ENCODE measurements at regions not wholly inside any gene's neighbourhood (a gene's known extent, or its start where the extent isn't known, plus 50 kb on each side); places are given as distances from the start of the nearest gene placed in this dataset.

- ATAC-seq (replicated peaks) = no peak
- no peak overlapping the region for H3K4me3 Mint-ChIP-seq
- H3K27ac Mint-ChIP-seq = no peak overlapping the region
These were observed 244.1 kb downstream of the BTG1 start for GRCh38 chr12:91901381-91902074.

GRCh38 chr12:91900971-91901370 lies 244.7 kb downstream of the BTG1 start:
- Mint-ChIP-seq H3K36me3 (ENCODE audit: insufficient read depth) (no peaks in the 10 kb centered on the region), H3K4me1 (ENCODE audit: low read depth in 2 of 2) (peaks cover 21 to 38% of the 10 kb centered on the region in 2 donors), H3K9me3 (peaks cover 6 to 14% of the 10 kb centered on the region in 2 donors), H3K27me3 (no peaks in the 10 kb centered on the region), H3K27ac (no peak overlapping the region), H3K4me3 (no peak overlapping the region)
- DNase-seq (no peak), ATAC-seq (replicated peaks) (no peak)

More at GRCh38 chr12:91901381-91902074, 244.1 kb downstream of the BTG1 start:
- Mint-ChIP-seq H3K36me3 (ENCODE audit: insufficient read depth) (no peaks in the 10 kb centered on the region), H3K4me1 (ENCODE audit: low read depth in 2 of 2) (peaks cover 21 to 38% of the 10 kb centered on the region in 2 donors), H3K27me3 (no peaks in the 10 kb centered on the region), H3K9me3 (peaks cover 6 to 14% of the 10 kb centered on the region in 2 donors)
- DNase-seq = no peak

GRCh38 chr12:91899056-91899455 lies 246.6 kb downstream of the BTG1 start:
- DNase-seq (no peak), ATAC-seq (replicated peaks) (no peak)
- Mint-ChIP-seq H3K27ac (no peak overlapping the region), H3K36me3 (ENCODE audit: insufficient read depth) (no peaks in the 10 kb centered on the region), H3K4me3 (no peak overlapping the region), H3K9me3 (peaks cover 6 to 14% of the 10 kb centered on the region in 2 donors), H3K4me1 (ENCODE audit: low read depth in 2 of 2) (peaks cover 10 to 23% of the 10 kb centered on the region in 2 donors), H3K27me3 (no peaks in the 10 kb centered on the region)

DNA sequence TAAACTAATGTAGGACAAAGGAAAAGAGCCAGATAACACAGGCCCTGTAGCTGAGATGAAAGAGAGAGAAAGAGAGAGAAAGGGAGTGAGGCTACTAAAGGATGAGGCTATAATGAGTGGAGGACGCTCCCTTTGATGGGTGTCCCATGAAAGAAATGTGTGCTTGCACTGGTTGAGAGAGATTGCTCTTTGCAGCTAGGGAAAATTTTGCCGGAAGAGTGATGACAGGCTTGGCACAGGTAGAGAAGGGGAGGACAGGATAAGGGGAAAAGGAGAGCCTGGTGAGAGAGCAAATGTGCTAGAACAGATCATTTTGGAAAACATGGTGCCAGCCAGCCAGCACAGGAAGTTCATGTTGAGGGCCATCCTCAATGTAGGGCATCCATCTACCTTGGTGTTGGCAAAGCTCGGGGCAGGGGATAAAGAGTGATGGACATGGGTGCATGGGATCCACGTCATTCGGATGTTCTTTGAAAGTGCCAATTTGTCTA lies 248.6 kb downstream of the BTG1 start:
- Mint-ChIP-seq H3K27ac (no peak overlapping the region), H3K27me3 (no peaks in the 10 kb centered on the region), H3K36me3 (ENCODE audit: insufficient read depth) (no peaks in the 10 kb centered on the region), H3K4me1 (ENCODE audit: low read depth in 2 of 2) (peaks cover 0 to 10% of the 10 kb centered on the region in 2 donors), H3K9me3 (peaks cover 3 to 7% of the 10 kb centered on the region in 2 donors), H3K4me3 (no peak overlapping the region)
- DNase-seq (no peak), ATAC-seq (replicated peaks) (no peak)

DNA sequence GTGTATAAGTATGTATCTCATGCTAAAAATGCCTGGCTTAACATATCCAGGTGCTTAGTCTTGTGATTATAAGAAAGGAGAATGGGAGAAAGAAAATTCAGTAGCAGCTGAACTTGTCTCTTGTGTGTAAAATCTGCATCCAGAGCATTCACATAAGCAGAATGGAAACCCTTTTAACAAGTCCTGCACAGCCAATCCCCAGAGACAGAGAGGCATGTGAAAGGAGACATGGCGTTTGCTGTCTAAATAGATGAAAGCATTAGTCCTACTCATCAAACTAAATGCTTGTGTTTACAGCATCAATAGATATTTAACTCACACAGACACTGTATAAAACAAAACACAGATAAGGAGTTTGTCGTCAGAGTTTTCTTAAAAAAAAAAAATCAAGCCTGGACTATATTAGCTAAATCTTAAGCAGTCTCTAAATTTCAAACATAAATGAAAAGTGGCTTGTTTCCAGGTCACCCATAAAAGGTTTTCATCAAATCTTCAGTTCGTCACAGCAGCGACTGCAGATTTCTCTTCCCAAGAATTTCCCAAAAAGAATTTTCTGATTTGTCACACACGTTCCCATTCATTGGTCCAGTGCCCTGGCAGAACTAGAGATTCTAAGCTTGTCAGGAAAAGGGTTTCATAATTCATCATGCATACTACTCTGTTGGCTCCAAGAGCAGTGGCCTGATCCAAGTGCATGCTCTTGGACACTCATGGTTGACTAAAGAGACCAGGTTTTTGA lies 249.2 kb downstream of the BTG1 start:
- no peak for DNase-seq
- no peak for ATAC-seq (replicated peaks)
- Mint-ChIP-seq H3K4me1 (ENCODE audit: low read depth in 2 of 2) (peaks cover 0 to 5% of the 10 kb centered on the region in 2 donors), H3K36me3 (ENCODE audit: insufficient read depth) (no peaks in the 10 kb centered on the region), H3K27me3 (no peaks in the 10 kb centered on the region), H3K9me3 (peaks cover 0 to 7% of the 10 kb centered on the region in 2 donors), H3K4me3 (no peak overlapping the region), H3K27ac (no peak overlapping the region)

DNA sequence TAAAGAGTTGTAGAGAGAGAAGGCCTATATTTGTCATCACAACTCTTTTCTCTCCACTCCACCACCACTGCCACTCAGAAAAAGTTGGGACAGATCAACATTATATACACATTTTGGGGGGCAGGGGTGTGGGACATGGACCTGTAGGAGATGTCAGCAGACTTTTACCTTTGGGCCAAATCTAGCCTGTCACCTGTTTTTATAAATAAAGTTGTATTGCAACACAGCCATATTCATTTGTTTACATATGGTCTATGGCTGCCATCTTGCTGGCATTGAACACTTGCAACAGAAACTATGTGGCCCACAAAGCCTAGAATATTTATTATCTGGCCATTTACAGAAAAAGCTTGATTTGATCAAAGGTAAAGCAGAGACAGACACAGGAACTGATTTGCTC lies 250.7 kb downstream of the BTG1 start:
- no peak overlapping the region for H3K4me3 Mint-ChIP-seq
- H3K27me3 Mint-ChIP-seq = no peaks in the 10 kb centered on the region
- peaks cover 0 to 7% of the 10 kb centered on the region in 2 donors for H3K9me3 Mint-ChIP-seq
- ATAC-seq (replicated peaks) = no peak
- peaks cover 0 to 5% of the 10 kb centered on the region in 2 donors for H3K4me1 Mint-ChIP-seq (ENCODE audit: low read depth in 2 of 2)
- DNase-seq = no peak
- no peak overlapping the region for H3K27ac Mint-ChIP-seq
- H3K36me3 Mint-ChIP-seq (ENCODE audit: insufficient read depth) = no peaks in the 10 kb centered on the region

- H3K27me3 Mint-ChIP-seq = no peaks in the 10 kb centered on the region
- no peak overlapping the region for H3K4me3 Mint-ChIP-seq
- no peaks in the 10 kb centered on the region for H3K36me3 Mint-ChIP-seq (ENCODE audit: insufficient read depth)
- peaks cover 0 to under 1% of the 10 kb centered on the region in 2 donors for H3K4me1 Mint-ChIP-seq (ENCODE audit: low read depth in 2 of 2)
- ATAC-seq (replicated peaks) (no peak), DNase-seq (no peak)
- peaks cover 0 to 7% of the 10 kb centered on the region in 2 donors for H3K9me3 Mint-ChIP-seq
- no peak overlapping the region for H3K27ac Mint-ChIP-seq
These were observed 252.2 kb downstream of the BTG1 start for GRCh38 chr12:91893476-91893875.

- no peak for DNase-seq
- Mint-ChIP-seq H3K36me3 (ENCODE audit: insufficient read depth) (no peaks in the 10 kb centered on the region), H3K27ac (peak overlapping the region in 1 of 2 donors; percentile 2), H3K9me3 (peaks cover 0 to 7% of the 10 kb centered on the region in 2 donors), H3K4me1 (ENCODE audit: low read depth in 2 of 2) (no peaks in the 10 kb centered on the region), H3K27me3 (no peaks in the 10 kb centered on the region), H3K4me3 (no peak overlapping the region)
- no peak for ATAC-seq (replicated peaks)
These were observed 253.4 kb downstream of the BTG1 start for GRCh38 chr12:91892081-91892855.

GRCh38 chr12:91890742-91891141 lies 254.9 kb downstream of the BTG1 start:
- H3K36me3 Mint-ChIP-seq (ENCODE audit: insufficient read depth) = no peaks in the 10 kb centered on the region
- H3K4me1 Mint-ChIP-seq (ENCODE audit: low read depth in 2 of 2) = no peaks in the 10 kb centered on the region
- H3K4me3 Mint-ChIP-seq = no peak overlapping the region
- ATAC-seq (replicated peaks) (no peak), DNase-seq (no peak)
- H3K27ac Mint-ChIP-seq = no peak overlapping the region
- no peaks in the 10 kb centered on the region for H3K9me3 Mint-ChIP-seq
- H3K27me3 Mint-ChIP-seq = no peaks in the 10 kb centered on the region

- Mint-ChIP-seq H3K9me3 (no peaks in the 10 kb centered on the region), H3K36me3 (ENCODE audit: insufficient read depth) (no peaks in the 10 kb centered on the region), H3K27me3 (no peaks in the 10 kb centered on the region), H3K4me3 (no peak overlapping the region), H3K4me1 (ENCODE audit: low read depth in 2 of 2) (no peaks in the 10 kb centered on the region), H3K27ac (no peak overlapping the region)
- DNase-seq (no peak), ATAC-seq (replicated peaks) (no peak)
These were observed 255.7 kb downstream of the BTG1 start for GRCh38 chr12:91889910-91890309.

GRCh38 chr12:91889059-91889458 lies 256.6 kb downstream of the BTG1 start:
- Mint-ChIP-seq H3K9me3 (no peaks in the 10 kb centered on the region), H3K4me3 (no peak overlapping the region), H3K27me3 (no peaks in the 10 kb centered on the region), H3K4me1 (ENCODE audit: low read depth in 2 of 2) (no peaks in the 10 kb centered on the region), H3K36me3 (ENCODE audit: insufficient read depth) (no peaks in the 10 kb centered on the region), H3K27ac (no peak overlapping the region)
- no peak for ATAC-seq (replicated peaks)
- DNase-seq = no peak

GRCh38 chr12:91887957-91888356 lies 257.7 kb downstream of the BTG1 start:
- no peak for ATAC-seq (replicated peaks)
- Mint-ChIP-seq H3K27me3 (no peaks in the 10 kb centered on the region), H3K4me1 (ENCODE audit: low read depth in 2 of 2) (no peaks in the 10 kb centered on the region)

More at GRCh38 chr12:91887957-91888356, 257.7 kb downstream of the BTG1 start:
- no peaks in the 10 kb centered on the region for H3K9me3 Mint-ChIP-seq
- H3K4me3 Mint-ChIP-seq = no peak overlapping the region
- peak overlapping the region in 1 of 2 donors; percentile 11 for H3K27ac Mint-ChIP-seq
- no peaks in the 10 kb centered on the region for H3K36me3 Mint-ChIP-seq (ENCODE audit: insufficient read depth)
- no peak for DNase-seq
